Adrenal gland (tissue), 5 donors: ENCODE measurements at regions not wholly inside any gene's neighbourhood (a gene's known extent, or its start where the extent isn't known, plus 50 kb on each side); places are given as distances from the start of the nearest gene placed in this dataset.

Source experiments
- POLR2A ChIP-seq, 2 donors: fragments of 450-650 bp; IDR thresholded peaks; one replicate each; pipeline ENCODE4 v1.6.1; 2017; ENCODE audit warnings: antibody characterized with exemption in 2 of 2, mild to moderate bottlenecking in 2 of 2, moderate library complexity in 1 of 2
- TF ChIP-seq, protein P1 (sequence below), 6 experiments: fragments of 450-650 bp in 4 of 6; fragments of 200-600 bp in 2 of 6; sonication (generic) in 1 of 6; IDR thresholded peaks; 1 replicate in 5 of 6; 2 replicates in 1 of 6; pipeline versions ENCODE4 v1.5.1 to v1.8.0; 2016 to 2021; ENCODE audit warnings: antibody characterized with exemption in 6 of 6, mild to moderate bottlenecking in 2 of 6, moderate library complexity in 1 of 6
- donor health status: DM: no; HTN: no; CAD: no.

DNA sequence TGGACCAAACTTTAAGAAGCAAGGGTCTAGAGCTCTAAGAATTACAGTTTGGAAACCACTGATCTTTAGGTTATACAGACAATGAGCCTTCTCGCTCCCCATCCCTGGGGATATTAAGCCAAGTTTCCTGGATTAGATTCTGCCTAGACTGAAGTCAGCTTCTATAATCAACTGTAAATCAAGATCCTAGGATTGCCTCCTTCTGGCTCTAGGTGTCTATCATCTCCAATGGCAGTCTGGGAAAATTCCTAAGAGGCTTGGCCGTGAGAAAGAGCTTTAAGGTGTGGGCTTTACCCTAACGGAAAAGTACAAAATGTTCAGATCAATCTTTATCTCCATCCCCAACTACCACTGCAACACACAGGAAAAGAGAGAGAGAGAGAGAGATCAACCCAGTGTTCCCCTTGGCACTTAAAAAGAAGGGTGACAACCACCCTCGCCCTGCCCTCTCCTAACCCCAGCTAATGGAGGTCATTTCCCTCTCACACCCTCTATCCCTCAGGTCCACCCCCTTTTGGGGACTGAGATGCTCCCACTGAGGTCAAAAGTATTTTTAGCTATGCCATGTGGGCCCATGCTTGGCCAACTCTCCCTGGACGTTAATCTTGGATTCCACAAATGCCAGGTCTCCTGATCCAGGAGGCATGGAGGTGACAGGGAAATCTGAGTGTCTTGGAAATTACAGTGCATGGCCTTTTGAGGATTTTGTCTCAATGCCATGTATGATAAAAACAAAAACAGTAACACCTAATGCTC lies 202.8 kb upstream of the BCL6 start:
- TF ChIP-seq POLR2A (IDR thresholded peaks at IDR 0.05) = no peak
- TF ChIP-seq, protein P1, sequence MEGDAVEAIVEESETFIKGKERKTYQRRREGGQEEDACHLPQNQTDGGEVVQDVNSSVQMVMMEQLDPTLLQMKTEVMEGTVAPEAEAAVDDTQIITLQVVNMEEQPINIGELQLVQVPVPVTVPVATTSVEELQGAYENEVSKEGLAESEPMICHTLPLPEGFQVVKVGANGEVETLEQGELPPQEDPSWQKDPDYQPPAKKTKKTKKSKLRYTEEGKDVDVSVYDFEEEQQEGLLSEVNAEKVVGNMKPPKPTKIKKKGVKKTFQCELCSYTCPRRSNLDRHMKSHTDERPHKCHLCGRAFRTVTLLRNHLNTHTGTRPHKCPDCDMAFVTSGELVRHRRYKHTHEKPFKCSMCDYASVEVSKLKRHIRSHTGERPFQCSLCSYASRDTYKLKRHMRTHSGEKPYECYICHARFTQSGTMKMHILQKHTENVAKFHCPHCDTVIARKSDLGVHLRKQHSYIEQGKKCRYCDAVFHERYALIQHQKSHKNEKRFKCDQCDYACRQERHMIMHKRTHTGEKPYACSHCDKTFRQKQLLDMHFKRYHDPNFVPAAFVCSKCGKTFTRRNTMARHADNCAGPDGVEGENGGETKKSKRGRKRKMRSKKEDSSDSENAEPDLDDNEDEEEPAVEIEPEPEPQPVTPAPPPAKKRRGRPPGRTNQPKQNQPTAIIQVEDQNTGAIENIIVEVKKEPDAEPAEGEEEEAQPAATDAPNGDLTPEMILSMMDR (IDR thresholded peaks at IDR 0.05) = no peak
